ENCODE measurements at regions not wholly inside any gene's neighbourhood (a gene's known extent, or its start where the extent isn't known, plus 50 kb on each side); places are given as distances from the start of the nearest gene placed in this dataset.

- DNase-seq (ENCODE audit: low spot score) = no peak
Observed at GRCh38 chr14:101120641-101121507, 217.4 kb upstream of the RTL1 start.

- no peak for DNase-seq (ENCODE audit: low spot score)
Observed at GRCh38 chr14:101121508-101122139, 218.1 kb upstream of the RTL1 start.

GRCh38 chr14:101122237-101123141, 219.0 kb upstream of the RTL1 start:
- no peak for DNase-seq (ENCODE audit: low spot score)

- no peak for DNase-seq (ENCODE audit: low spot score)
Observed at GRCh38 chr14:101123618-101124510, 220.3 kb upstream of the RTL1 start.

- DNase-seq (ENCODE audit: low spot score) = no peak
Observed at GRCh38 chr14:101124815-101125214, 221.3 kb upstream of the RTL1 start.

GRCh38 chr14:101125313-101125712, 221.8 kb upstream of the RTL1 start:
- no peak for DNase-seq (ENCODE audit: low spot score)

GRCh38 chr14:101125719-101126651, 222.5 kb upstream of the RTL1 start:
- DNase-seq (ENCODE audit: low spot score) = no peak

GRCh38 chr14:101126731-101127130, 223.2 kb upstream of the RTL1 start:
- DNase-seq (ENCODE audit: low spot score) = no peak

- DNase-seq (ENCODE audit: low spot score) = no peak
Observed at GRCh38 chr14:101127224-101127623, 223.7 kb upstream of the RTL1 start.

GRCh38 chr14:101128478-101129321, 225.2 kb upstream of the RTL1 start:
- DNase-seq (ENCODE audit: low spot score) = no peak

- no peak for DNase-seq (ENCODE audit: low spot score)
Observed at GRCh38 chr14:101129521-101130167, 226.1 kb upstream of the RTL1 start.

GRCh38 chr14:101130861-101131260, 227.3 kb upstream of the RTL1 start:
- DNase-seq (ENCODE audit: low spot score) = no peak

- DNase-seq (ENCODE audit: low spot score) = no peak
Observed at GRCh38 chr14:101131451-101131916, 228.0 kb upstream of the RTL1 start.

GRCh38 chr14:101132051-101132571, 228.6 kb upstream of the RTL1 start:
- no peak for DNase-seq (ENCODE audit: low spot score)

GRCh38 chr14:101132588-101132987, 229.1 kb upstream of the RTL1 start:
- no peak for DNase-seq (ENCODE audit: low spot score)

GRCh38 chr14:101133068-101133467, 229.5 kb upstream of the RTL1 start:
- no peak for DNase-seq (ENCODE audit: low spot score)

- no peak for DNase-seq (ENCODE audit: low spot score)
Observed at GRCh38 chr14:101134161-101134631, 230.7 kb upstream of the RTL1 start.

GRCh38 chr14:101134851-101135433, 231.4 kb upstream of the RTL1 start:
- no peak for DNase-seq (ENCODE audit: low spot score)
